GM21786 (cell line): ENCODE measurements at regions not wholly inside any gene's neighbourhood (a gene's known extent, or its start where the extent isn't known, plus 50 kb on each side); places are given as distances from the start of the nearest gene placed in this dataset.
"Not testable (repeated sequence)": the region's sequence is repeated elsewhere in the genome, so short reads cannot be mapped to it uniquely, and the experiment has no call there.

ENCODE experiments used
- ATAC-seq: cut with Tn5 transposase; IDR thresholded peaks from one replicate; pipeline ENCODE4 v1.9.1; 2021; ENCODE audit not compliant: unreplicated experiment

DNA sequence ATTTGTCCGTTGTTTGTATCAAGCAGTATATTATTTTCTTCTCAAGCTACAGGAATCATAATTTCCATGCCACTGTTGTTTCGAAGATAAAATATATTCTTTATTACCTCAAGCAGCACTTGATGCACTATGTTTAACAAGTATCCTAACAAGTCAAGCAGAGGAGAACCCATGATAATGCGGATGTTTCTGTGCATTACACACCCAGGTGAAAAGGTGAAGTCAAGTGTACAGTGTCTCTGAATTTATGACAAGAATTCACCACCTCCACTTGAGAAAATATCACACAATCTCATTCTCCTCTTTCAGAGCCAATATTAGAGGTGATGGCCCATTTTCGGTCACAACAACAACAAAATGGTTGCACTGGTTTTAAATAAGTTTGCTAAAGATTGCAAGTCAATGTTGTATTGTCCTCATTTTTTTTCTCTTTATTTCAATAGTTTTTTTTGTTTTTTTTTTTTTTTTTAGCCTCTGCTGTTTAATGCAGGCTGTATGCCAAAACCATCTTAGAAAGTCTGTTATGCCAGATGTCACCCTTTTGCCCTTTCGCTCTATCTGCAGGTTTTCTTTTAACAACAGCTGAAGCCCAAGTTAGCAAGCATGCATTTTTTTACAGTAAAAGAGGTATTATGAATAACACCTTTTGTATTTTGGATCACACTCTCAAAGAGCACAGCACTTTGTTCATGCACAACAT, 568.7 kb upstream of the LRRN3 start:
- no peak for ATAC-seq

DNA sequence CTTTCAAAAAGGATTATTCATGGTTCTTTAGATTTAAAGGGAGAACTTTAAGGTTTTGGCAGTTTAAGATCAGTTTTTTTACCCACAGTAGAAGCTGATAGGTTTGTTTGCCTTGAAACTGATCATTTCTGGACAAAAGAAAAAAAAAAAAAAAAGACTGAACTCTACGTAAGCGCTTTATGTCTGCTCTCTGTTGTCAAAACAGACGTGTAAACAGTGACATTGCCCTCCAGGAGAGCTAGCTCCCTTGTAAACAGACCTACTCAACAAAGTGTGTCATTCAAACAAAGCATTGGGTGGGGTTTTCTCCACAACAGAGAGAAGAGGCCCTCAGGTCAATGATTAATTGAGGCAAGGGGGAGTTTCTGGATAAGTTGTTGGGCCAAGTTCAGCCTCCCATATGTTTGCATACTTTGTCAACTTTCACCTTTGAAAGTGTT, 568.1 kb upstream of the LRRN3 start:
- no peak for ATAC-seq

DNA sequence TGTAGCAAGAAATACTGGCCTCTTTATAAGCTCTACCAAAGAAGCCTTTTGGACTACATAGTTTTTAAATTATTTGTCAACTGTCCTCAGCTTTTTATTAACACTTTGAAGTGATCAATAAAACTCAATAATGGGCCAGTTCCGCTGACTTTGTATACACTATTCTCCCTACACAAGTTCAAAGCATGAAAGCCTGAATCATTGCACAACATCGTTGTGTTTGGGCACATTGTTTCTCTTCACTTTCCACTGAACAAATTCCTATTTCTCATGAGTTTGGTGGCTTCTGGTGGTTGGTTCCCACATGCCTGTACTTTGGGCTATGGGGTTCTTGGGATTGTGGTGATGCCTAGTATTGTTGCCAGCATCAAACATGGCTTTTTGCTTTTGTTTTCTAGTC, 561.8 kb upstream of the LRRN3 start:
- no peak for ATAC-seq

DNA sequence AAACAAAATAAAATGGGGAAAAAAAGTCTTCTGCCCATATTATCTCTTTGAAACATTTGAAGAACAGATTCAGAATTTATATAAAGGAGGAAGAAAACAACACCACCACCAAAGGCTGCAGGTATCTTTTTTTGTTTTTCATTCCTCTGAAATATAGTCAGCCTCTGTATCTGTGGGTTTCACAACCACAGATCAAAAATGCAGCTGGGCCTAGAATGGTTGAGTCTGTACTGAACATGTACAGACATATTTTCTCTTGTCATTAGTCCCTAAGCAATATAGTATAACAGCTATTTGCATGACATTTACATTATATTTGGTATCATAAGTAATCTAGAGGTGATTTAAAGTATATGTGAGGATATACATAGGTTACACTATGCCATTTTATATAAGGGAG, 559.7 kb upstream of the LRRN3 start:
- ATAC-seq: no peak

DNA sequence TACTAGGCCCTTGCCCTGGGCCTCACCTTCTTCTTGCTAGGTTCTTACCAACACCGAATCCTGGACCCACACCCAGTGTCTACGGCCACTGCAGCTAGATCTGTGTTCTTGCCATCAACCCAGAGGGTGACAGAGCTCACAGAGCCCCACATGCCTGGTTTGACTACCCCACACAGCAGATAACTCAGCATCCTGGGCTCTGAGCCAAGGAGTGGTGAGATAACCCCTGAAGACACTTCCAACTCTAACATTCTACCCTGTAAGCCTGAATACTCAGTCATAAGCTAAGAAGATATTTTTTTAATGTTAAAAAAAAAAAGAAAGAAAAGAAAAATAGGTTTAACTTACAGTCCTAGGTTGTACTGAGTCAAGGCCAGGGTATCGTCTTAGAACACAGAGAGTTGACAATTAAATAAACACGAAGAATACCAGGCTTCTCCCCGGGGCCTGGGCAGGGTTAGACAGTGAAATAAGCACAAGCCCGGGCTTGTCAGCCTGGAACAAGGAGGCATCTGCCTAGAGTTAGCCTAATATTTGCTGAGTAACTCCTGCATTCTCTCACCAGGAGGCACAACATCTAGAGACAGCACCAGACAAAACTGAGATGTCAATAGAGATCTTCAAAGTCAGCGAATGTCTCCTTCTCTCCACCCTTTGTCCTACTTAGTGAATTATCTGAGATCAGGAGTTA, 556.5 kb upstream of the LRRN3 start:
- ATAC-seq: peak; percentile 45

DNA sequence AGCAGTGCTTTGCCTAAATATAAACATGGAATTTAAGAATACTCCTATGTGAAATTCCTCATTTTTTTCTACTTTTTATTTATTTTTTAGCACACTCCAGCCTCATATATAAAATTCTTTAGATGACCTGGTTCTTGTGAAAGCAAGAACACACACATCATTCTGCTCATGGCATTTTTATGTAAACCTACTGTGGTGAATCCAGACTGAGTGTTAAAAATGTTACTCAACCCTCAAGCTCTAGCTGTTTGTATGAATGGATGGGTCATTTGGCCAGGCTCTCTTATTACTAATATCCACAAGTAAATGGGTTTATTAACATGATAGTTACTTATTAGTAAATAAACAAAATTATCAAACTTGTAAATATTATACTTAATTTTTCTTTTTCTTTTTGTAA, 551.7 kb upstream of the LRRN3 start:
- no peak for ATAC-seq

DNA sequence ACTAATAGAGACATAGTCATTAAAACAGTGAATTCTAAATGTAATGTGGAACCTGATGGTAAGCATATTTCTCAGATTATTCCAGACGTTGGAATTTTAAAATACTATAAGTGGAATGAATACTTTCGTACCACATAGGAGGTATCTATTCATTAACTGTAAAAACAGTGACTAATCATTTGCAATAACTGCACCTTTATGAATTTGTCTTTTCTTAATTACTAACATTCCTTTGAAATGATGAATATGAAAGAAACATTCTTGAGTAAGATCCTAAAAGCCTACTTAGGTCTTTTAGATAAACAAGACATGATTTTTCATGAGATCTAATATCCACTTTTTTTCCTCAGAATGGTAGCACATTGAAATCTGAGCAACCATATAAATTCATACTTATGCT, 549.0 kb upstream of the LRRN3 start:
- ATAC-seq: no peak

DNA sequence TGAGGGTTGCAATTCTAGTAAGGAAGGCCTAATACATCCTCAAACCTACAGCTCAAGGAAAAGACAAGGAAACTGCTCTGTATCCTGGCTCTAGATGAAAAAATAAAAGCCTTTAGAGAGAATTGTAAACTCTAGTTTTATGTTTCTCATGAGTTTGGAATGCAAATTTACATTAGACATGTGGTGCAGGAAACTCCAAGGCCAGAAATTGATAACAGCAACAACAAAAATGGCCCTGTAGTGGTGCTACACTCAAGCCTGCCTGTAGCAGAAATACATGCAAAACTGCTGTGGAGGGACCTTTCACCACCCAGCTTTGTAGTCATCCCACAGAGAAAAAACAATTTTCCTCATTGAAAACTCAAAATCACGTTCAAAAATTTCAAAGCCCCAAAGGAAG, 546.7 kb upstream of the LRRN3 start:
- ATAC-seq: no peak

DNA sequence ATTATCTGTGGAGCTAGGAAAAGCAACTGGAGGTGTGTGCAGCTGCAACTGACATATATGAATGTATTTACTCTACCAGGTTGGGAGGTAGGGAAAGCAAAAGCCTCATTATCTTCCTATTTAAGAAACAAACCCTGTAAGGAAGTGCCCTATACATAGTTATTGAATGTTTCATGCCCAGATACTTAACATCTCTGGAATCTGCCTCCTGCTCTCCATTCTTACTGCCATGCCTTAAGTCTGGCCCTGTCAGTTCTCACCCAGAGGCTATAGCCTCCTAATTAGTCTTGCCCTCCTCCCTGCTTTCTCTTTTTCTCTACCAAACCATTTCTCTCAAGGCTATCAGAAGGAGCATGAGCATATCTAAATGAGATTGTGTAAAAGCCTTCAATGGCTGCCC, 542.6 kb upstream of the LRRN3 start:
- ATAC-seq: no peak

DNA sequence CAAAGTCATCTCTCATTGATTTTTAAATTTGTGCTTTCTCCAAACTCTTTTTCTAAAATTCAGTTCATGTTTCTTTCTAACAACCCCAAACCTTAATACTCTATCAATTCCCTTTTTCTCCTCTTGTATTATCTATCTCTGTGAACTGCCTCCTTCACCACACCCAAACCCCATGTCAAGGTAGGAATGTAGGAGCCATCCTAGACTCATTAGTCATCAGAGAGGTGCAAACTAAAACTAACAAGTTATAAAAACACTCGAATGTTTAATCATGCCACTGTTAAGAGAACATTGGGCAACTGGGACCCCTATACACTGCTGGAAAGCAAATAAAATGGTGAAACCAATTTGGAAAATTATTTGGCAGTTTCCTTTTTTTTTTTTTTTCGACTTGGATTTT, 533.8 kb upstream of the LRRN3 start:
- no peak for ATAC-seq

DNA sequence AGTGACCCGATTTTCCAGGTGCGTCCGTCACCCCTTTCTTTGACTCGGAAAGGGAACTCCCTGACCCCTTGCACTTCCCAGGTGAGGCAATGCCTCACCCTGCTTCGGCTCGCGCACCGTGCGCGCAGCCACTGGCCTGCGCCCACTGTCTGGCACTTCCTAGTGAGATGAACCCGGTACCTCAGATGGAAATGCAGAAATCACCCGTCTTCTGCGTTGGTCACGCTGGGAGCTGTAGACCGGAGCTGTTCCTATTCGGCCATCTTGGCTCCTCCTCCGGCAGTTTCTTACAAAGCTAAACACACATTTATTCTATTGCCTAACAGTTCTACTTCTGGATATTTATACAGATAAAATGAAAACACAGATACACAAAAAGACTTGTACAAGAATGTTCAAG, 527.6 kb upstream of the LRRN3 start:
- not testable (repeated sequence) for ATAC-seq

DNA sequence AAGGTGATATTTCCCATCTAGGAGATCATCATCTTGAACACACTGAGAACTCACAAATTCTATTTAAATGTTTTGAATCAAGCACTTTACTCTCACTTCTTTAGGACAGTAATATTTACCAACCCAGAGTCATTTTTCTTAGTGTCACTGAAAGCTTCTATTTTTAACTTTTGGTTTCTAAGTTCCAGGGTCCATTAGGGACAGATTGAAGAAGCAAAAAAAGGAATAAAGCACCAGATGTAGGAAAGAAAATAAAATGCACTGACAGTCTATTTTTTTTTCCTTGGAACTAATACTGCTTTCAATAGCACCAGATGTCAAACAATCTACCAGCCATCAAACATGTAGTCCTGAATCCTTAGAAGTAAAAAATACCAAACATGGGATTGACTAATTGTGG, 526.7 kb upstream of the LRRN3 start:
- no peak for ATAC-seq

DNA sequence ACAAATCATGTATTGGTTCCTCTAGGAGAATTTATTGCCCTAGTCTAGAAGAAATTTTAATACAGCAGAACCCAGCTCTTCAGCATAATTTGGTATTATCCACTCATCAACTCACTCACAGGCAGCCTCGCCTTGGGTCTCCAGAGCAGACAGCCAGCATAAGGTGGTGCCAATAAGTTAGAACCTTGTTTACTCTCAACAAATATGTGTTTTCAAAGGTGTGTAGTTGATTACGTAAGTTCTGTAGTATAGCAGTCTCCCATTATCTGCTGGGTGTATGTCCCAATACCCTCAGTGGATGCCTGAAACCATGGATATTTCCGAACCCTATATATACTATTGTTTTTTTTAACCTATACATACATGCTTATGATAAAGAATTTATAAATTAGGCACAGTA, 522.5 kb upstream of the LRRN3 start:
- no peak for ATAC-seq

DNA sequence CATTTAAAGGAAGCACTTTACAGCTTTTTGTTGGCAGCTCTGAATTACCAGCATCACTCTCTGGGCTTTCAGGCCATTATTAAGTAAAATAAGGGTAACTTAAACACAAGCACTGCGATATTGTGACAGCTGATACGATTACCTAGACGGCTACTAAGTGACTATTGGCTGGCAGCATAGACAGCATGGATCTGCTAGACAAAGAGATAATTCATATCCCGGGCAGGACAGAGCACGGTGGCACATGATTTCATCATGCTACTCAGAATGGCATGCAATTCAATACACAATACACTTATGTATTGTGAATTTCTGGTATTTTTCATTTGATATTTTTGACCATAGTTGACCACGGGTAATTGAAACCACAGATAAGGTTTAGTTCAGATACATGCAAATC, 522.0 kb upstream of the LRRN3 start:
- ATAC-seq: no peak

DNA sequence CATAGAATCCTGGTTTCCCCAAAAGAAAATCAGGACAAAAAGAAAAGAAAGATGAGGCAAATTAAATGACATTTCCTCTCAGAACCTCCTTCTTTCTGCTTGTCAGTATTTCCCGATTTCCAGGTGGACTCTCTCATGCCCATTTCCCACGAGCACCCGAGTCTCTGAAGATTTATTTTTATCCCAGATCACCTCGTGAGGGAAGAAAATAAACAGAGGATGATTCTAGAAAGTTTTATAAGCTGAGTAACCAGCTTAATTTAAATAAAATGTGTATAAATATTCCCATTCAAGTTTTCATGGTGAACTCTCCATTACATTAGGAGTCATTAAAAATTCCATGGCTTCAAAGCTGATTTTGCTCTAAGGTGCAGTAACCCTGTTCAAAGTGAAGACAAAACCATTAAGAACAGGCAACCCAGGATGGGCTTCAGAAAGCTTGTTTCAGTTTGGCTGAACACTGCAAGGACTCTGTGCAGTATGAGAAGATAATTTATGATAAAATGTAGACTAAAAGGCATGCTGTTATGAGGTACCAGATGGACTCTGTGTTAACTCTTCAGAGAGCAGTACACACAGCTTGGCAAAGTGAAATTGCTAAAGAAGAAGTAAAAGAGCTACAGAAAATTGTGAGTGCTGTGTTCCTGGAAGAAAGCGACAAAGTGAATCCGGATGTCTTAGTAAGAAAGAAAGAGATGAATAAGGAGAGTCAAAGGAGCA, 521.3 kb upstream of the LRRN3 start:
- no peak for ATAC-seq

DNA sequence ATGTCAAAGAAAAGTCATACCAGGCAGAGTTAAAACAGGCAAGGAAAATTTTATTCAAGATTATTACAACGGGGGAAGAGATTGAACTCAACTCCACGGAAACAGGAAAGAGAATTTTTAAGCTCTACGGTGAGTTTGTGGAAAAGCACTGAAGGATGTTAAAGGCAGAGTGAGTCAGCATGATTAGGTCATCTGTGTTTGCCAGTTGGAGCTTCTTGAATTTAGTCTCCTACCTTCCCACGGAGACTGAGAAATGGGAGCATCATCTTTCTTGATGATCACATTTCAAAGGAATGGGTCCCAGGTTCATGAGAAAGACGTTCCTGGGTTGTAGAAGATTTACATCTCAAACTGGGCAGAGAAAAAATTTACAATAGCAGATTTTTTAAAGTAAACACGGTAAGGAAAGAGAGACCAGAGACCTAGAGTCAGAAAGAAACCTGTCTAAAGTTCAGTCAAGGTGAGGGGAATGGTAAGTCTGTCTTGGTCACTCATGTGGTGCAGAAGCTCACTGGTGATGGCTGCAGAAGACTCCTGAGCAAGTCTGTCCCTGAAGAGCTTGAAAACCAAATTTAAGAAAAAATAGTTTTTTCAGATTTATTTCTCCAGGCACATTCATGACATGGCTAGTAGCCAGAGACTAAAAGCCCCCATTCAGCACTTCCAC, 516.9 kb upstream of the LRRN3 start:
- no peak for ATAC-seq

DNA sequence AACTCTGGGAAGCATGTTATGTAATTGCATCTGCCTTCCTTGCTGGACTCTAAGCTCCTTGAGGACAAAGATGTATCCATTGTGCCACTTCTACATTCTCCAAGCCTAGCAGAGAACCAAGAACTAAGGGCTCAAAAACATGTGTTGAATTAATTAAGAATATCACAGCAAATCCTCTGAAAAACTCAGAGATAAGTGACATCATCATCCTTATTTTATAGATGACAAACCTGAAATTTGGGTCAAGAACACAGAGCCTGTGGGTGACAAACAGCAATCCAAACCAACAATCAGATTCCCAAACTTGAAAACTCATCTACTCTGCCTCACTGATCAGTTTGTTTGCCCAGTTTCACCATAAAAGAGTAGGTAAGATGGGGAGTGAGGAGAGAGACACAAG, 503.6 kb upstream of the LRRN3 start:
- no peak for ATAC-seq

DNA sequence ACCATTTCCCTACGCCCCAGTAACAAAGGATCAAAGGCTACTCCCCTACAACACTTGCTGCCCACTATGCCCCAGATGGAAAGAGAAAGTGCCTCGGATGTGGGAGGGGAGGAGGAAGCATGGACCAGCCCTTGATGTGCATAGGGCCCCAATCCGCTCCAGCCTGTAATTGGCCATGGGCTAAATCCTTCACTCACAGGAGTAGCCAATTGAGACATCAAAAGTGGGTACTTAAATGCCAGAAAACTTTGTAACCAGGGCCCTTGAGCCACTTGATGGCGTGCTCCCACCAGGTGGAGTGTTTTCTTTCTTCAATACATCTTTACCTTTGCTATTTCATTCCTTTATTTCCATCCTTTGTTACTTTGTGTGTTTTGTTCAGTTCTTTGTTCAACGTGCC, 500.5 kb upstream of the LRRN3 start:
- ATAC-seq: no peak

DNA sequence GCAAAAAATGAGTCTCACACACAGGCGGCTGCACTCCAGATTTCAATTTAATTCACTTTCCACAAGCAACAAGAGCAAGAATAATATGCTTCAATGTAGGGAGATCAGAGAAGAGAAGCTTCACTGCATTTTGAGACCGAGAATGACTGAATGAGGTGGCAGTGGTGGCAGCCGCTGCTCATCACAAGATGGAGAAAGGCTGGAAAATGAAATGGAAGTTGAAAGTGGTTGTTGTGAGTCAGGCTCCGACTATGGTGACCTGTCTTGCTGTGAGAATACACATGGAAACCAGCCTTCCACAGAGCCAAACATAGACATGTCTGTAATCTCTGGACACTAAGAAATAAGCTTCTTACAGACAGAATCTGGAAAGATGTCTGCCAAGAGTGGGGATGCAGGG, 499.6 kb upstream of the LRRN3 start:
- ATAC-seq: no peak

DNA sequence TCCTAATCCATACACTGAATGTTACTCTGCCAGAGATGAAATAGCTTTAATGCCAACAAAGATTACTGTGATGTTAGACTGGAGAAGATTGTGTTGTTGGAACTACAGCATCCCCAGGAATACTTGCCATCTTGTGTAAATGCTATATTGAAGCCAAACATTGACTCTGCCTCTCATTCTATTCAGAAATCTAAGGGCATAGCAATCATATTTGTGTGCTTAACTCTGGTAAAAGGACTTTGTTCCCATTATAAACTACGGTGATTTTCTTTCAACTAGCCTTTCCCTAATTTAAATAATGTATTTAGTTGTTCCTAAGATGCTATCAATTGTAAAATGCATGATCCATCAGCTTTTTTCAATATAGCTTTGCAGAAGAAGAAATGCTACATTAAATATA, 498.4 kb upstream of the LRRN3 start:
- no peak for ATAC-seq

DNA sequence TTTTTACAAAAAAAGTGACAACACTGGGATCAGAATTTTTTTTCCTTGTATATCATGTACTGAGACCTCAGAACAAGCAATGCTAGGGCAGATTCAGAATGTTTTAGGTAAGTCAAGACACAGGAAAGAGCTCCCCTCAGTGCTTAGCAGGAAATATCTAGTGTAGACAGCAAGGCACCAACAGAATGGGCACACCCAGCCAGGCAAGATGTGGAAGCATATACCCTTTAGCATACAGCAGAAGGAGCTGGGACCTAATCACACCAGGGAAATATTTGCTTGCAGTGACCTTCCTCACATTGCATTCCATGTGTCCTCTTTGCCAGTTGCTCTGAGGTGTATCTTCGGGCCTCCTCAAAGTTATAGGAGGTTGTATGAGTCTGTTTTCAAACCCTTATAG, 497.6 kb upstream of the LRRN3 start:
- ATAC-seq: no peak

DNA sequence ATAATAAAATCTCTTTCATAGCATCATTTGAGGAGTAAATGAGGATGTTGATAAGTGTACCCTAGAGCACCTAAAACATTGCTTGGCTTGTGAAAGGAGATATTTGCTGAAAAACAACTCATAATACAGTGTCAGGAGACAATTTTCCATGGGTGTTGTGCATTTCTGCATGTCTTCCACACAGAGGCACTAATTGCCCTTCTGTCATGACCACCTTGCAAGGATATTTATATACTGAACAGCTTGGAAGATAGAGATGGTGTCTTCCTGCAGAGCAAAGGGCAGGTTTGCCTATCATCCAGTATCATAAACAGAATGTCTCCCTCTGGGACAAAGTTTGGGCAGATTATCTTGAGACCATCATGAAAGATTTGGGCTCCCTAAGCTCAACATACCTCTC, 495.2 kb upstream of the LRRN3 start:
- no peak for ATAC-seq
